ENCODE measurements at regions not wholly inside any gene's neighbourhood (a gene's known extent, or its start where the extent isn't known, plus 50 kb on each side); places are given as distances from the start of the nearest gene placed in this dataset.
A peak's percentile ranks its signal among the peaks of the same experiment; 100 is the strongest.

GRCh38 chr1:232249861-232250777, 379.8 kb downstream of the SIPA1L2 start:
- no peak for DNase-seq (ENCODE audit: low read depth in 2 of 2)

DNA sequence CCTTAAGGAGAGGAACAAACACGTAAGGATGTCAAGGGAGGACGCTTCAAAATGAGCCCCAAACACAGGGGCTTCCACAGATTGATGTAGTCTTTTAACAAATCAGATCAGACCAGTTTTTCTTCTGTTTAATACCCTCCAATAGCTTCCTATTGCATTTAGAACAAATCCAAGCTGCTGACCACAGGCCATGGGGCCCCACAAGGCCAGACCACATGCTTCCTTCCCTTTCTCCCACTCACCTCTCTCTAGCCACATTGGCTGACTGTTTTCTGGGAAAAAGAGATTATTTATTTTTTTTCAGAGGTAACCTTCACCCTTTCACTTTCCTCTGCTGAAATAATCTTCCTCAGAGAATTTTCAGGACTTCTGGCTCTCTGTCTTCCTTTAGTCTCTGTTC, 380.6 kb downstream of the SIPA1L2 start:
- no peak for DNase-seq (ENCODE audit: low read depth in 2 of 2)

DNA sequence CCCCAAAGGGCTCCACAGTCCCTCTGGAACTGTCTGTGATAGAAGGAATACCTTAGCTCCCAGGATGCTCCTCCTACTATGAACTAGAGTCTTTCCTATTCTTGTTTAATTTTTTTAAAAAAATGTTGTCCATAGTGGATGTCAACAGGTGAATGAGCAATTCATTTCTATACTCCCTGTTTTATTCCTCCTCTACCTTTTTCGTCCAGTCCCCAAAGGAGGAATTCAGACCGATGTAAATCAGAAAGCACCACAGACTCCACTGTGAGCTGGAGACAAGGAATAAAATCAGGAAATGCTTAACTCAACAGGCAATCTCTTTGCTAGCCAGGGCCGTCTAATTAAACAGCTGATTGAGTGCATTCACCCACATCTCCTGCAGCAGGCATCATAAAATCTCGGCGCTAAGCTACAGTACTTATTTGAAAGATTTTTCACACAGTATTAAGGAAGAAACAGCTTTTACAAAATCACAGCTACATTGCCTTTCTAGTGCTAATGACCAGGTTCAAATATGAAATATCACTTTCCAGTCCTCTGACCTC, 381.6 kb downstream of the SIPA1L2 start:
- DNase-seq (ENCODE audit: low read depth in 2 of 2): no peak

DNA sequence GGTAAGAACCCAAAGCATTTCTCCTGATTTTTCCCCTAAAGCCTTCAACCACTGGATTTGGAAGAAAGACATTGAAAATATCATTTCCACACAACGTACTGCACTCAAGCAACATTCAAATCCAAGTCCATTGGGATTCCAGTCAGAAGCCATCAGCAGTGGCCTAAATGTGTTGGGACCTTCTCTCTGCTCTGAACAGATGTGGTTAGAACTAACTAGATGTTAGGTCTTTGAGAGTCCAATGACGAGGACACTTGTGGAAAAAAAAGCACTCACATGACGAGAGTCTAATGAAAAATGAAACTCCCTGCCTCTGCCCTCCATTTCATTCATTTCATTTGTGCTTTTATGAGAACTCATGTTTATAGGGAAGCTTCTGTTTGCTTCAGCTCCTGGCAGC, 382.3 kb downstream of the SIPA1L2 start:
- no peak for DNase-seq (ENCODE audit: low read depth in 2 of 2)

DNA sequence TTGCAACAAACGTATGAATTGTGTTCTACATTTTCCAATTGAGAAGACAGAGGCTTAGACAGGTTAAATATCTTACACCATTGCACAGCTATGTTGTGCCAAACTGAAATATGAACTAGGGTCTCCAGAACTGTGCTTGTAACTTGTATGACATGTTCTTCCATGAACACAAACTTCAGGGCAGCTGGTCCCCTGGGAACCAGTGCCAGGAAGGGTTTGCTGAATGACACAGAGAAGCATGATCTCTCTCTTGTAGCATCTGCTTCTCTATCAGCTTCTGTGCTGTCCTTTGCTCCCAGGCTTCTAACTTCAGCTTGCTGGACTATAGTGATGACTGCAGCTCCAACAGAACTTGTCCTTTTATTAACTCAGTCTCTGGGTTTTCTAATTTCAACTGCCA, 385.5 kb downstream of the SIPA1L2 start:
- DNase-seq (ENCODE audit: low read depth in 2 of 2): no peak

DNA sequence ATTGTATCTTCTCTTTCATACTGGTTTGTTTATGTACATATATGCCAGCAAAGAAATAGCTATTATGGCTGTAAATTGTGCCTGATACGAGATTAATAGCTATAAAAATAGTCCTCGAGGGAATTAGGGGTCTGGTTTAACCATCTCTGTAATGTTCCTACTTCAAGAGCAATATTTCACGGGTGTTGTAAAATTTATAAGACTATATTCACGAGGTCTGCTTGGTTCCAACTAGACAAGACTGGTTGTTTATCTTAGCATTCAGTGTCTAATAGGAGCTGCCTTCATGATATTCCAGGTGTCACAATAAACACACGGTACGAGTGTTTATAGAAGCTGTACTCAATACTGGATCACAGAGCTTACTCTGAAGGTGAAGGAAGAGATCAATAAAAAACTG, 389.9 kb downstream of the SIPA1L2 start:
- no peak for DNase-seq (ENCODE audit: low read depth in 2 of 2)

- DNase-seq (ENCODE audit: low read depth in 2 of 2): no peak
These were observed 390.4 kb downstream of the SIPA1L2 start for GRCh38 chr1:232239522-232239921.

GRCh38 chr1:232238009-232238408, 391.9 kb downstream of the SIPA1L2 start:
- DNase-seq (ENCODE audit: low read depth in 2 of 2): no peak

- DNase-seq (ENCODE audit: low read depth in 2 of 2): peak in 1 of 2 experiments; percentile 3
These were observed 402.6 kb downstream of the SIPA1L2 start for GRCh38 chr1:232227306-232227705.

- DNase-seq (ENCODE audit: low read depth in 2 of 2): peak; percentile 22 to 25
These were observed 403.7 kb downstream of the SIPA1L2 start for GRCh38 chr1:232226197-232226712.

DNA sequence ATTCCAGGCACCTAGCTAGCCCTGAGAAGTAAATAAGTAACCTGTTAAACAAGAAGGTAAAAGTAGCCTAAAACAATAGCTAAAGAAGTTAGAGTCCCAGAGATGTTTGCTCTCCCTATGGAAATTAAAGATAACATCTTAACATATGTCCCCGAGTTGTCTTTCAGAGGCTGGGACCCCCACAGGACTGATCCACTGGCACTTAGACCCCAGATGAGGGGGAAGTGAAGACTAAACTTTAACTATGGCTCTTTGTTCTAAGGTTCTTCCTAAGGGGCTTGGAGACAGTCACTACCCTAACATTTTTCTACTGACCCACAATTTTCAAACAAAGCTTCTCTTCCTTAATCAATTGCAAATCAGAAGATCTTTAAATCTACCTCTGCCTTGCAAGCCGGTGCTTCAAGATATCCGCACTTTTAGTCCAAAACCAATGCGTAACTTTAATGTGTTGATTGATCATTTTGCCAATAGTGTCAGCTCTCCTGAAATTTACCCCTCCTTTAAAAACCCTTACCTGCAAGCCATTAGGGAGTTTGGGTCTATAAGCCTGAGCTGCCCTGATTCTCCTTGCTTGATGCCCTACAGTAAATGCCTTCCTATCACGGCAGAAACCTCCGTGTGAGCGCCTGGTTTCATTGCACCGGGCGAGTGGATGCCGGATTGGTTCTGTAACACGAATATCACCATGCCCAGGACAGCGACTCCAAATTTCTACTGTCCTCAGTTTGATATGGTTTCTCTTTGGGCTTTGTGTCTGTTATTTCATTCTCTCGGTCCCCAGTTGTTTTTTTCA, 404.4 kb downstream of the SIPA1L2 start:
- no peak for DNase-seq (ENCODE audit: low read depth in 2 of 2)

DNA sequence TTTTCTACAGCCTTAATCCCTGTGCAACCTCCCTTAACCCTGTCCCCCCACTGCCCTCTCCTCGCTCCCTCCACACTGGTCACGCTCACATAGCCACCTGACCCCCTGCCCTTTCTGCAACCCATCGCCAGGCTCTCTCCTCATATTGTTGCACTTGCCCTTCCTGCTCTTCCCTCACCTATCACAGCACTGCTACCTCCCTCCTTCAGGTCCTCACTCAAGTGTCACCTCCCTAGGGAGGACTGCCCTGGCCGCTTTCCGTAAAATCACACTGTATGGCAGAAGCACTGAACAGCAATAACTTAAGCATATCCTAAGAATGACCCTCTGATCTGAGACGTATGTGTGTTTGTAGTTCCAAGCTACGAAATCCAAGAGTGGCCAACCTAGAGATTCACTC, 406.0 kb downstream of the SIPA1L2 start:
- no peak for DNase-seq (ENCODE audit: low read depth in 2 of 2)

DNA sequence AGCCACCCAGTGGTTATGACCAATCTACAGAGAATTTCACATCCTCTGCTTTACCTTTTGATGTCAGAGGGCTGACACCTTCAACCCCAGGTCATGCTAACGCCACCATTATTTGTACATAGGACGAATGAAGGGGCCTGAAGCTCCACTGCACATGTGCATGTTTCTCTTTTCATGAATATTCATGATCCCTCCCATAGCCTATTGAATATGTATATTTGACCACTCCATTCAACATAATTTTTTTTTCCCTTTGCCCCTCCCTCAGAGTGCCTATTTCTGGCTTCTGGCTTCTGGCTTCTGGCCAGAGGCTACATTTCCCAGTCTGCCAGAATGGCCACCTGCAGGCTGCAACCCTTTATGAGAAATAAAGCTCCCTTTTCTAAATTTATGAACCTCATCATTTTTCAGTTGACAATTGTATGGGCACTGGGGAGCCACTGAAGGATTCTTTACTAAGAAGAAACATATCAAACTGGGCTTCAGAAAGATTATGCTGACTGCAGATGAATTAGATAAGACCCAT, 406.7 kb downstream of the SIPA1L2 start:
- DNase-seq (ENCODE audit: low read depth in 2 of 2): no peak

GRCh38 chr1:232222614-232223013, 407.3 kb downstream of the SIPA1L2 start:
- DNase-seq (ENCODE audit: low read depth in 2 of 2): no peak

DNA sequence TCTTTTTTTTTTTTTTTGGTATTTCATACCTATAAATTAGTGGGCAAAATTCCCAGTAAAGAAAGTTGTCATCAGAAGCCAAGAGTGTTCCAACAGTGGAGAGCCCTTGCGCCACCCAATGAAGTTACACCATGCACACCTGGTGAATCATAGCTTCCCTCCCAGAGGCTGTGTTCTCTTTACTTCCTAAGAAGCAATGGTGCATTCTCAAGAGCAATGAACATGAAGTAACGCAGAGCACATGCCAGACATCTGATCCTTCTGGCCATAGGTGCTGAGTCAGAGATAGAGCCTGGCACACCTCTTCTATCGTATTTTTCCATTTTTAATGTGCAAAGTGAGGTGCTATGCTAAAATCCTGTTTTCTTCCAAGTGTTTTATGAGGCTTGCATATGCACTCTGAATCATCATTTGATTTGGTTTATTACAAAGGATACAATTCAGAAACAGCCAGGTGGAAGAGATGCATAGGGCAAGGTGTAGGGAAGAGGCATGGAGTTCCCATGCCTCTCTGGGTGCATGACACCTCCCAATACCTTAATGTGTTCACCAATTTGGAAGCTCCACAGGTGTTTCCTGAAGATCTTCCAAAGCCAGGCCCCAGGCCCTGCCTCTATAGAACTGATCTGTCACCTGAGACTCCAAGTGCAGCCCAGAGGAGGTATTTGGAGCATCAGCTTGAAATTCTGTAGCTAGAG, 408.0 kb downstream of the SIPA1L2 start:
- no peak for DNase-seq (ENCODE audit: low read depth in 2 of 2)

DNA sequence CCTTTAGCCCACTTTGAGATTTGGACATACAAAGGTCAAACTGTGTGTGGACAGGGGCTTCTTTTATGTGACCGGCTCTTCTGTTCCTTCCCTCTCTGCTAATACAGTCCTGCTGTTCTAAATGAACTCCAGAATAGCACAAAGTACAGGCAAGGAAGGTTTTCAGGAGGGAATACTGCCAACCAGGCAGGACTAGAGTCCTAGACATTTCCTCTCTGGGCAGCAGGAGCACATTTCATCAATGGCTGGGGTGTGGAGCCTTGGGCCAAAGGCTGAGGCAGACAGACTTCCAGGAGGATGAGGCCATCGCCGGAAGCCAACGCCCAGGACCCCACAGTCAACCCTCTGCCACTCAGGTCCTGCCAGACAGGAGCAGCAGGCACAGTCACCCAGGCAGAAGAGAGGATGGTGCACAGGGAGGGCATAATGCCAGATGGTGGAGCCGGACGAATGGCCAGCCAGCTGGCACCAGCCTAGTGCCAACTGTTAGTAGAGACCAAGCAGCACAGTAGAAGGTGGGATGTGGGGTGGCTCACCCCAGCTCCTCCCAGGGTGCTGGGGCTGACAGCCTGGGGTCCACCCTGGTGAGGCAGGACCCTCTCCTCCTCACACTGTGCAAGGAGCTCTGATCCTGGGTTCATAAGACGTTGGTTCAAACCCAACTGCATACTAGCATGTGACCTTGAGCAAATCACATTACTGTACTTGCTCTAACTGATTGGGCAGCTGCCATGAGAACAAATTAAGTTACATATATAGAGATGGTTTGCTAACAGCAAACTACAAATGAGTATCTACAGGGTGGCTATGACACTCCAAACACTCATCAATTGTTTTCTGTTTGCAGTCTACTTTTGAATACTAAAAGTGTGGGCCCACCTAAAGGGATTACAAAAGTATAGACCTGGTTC, 410.7 kb downstream of the SIPA1L2 start:
- DNase-seq (ENCODE audit: low read depth in 2 of 2): no peak

DNA sequence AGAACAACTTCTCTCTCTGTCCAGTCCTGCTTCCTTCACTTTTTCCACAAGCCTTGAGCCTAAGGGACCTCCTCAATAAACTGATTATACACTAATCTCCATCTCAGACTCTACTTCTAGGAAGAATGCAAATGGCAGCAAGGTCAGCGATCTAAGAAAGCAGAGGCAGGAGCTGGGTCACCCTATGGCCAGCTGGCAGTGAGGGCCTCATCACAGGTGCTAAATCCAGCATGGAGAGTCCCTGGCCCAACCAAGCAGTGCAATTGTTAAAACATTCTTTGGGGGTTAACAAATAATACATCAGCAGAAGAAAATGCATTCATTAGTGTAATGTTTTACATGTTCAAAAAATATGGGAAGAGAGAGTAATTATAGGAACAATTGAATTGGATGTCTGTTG, 416.0 kb downstream of the SIPA1L2 start:
- no peak for DNase-seq (ENCODE audit: low read depth in 2 of 2)

- no peak for DNase-seq (ENCODE audit: low read depth in 2 of 2)
These were observed 417.7 kb downstream of the SIPA1L2 start for GRCh38 chr1:232212253-232212652.

DNA sequence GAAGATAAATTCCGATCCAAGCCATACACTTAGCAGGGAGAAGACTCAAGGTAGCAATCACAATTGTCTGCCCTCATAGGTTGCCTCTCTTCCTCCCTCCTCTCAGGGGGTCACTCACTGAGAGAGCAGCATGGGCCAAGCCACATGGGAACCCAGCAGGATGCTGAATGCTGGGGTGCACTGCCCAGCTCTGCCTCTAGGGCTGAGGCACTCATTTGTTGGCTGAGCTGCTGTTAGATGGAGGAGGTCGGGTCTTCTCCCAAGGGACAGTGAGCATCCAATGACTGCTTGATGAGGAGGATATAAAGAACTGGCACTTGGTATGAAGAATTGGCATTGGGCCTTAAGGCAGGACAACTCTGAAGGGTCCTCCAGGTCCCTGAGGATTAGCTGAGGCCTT, 418.8 kb downstream of the SIPA1L2 start:
- no peak for DNase-seq (ENCODE audit: low read depth in 2 of 2)

DNA sequence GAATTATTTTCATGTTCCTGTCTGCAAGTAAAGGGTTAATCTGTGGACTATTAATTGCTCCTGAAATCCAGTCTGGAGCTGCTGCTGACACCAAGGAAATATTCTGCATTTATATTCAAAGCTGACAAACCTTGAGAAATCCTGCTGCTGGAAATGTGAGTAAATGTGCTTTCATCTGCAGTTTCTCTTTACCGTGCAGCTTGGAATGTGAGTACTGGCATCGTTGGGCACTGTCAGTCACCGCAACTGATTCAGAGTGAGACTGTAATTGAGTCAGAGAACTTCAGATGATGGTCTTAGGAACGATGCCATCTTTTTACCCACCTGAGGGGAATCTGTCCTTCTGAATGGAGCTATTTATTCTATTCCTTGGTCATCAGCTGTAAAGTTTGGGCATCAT, 420.6 kb downstream of the SIPA1L2 start:
- DNase-seq (ENCODE audit: low read depth in 2 of 2): no peak
